ENCODE measurements at regions not wholly inside any gene's neighbourhood (a gene's known extent, or its start where the extent isn't known, plus 50 kb on each side); places are given as distances from the start of the nearest gene placed in this dataset.

GRCh38 chr16:79911660-79912059, 311.1 kb upstream of the MAF start:
- TF ChIP-seq, protein P1, sequence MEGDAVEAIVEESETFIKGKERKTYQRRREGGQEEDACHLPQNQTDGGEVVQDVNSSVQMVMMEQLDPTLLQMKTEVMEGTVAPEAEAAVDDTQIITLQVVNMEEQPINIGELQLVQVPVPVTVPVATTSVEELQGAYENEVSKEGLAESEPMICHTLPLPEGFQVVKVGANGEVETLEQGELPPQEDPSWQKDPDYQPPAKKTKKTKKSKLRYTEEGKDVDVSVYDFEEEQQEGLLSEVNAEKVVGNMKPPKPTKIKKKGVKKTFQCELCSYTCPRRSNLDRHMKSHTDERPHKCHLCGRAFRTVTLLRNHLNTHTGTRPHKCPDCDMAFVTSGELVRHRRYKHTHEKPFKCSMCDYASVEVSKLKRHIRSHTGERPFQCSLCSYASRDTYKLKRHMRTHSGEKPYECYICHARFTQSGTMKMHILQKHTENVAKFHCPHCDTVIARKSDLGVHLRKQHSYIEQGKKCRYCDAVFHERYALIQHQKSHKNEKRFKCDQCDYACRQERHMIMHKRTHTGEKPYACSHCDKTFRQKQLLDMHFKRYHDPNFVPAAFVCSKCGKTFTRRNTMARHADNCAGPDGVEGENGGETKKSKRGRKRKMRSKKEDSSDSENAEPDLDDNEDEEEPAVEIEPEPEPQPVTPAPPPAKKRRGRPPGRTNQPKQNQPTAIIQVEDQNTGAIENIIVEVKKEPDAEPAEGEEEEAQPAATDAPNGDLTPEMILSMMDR (IDR thresholded peaks at IDR 0.05) = no peak
- no peak for TF ChIP-seq POLR2A (IDR thresholded peaks at IDR 0.05)
